GM20431 (cell line): ENCODE measurements at regions not wholly inside any gene's neighbourhood (a gene's known extent, or its start where the extent isn't known, plus 50 kb on each side); places are given as distances from the start of the nearest gene placed in this dataset.

Experiments
- in situ Hi-C: fragments of 300-500 bp; cut with MseI, MboI; formaldehyde crosslinking; loops from one replicate; pipeline ENCODE4 v1.15.0; 2020; ENCODE audit warnings: low sequenced_read_pairs; ENCODE audit not compliant: unreplicated experiment

DNA sequence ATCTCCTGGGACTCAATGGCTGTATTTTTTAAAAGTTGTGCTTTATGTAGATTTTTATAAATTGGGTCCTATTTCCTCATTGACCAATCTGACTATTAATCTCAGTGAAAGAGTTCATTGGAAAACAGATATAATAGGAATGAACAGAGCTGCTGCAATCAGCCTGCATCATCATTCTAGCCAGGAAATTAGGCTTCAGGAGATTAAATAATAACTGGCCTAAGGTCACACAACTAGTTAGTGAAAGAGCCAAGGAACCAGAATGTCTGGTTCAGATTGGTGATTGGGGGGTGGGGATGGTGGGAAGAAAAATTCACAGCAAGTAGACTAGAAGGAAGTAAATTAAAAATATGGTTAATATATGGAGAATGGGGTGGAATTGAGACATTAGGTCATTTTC, 180.9 kb upstream of the ROPN1 start:
- in situ Hi-C loops, result no loop called here

GRCh38 chr3:124174476-124174875, 182.6 kb upstream of the ROPN1 start:
- in situ Hi-C loops, result no loop called here

- in situ Hi-C loops, result no loop called here
These were observed 183.3 kb upstream of the ROPN1 start for GRCh38 chr3:124174910-124175874.

- in situ Hi-C loops, result no loop called here
These were observed 185.1 kb upstream of the ROPN1 start for GRCh38 chr3:124177071-124177470.

GRCh38 chr3:124178531-124178930, 186.6 kb upstream of the ROPN1 start:
- in situ Hi-C loops, result no loop called here

- in situ Hi-C loops, result no loop called here
These were observed 208.5 kb upstream of the ROPN1 start for GRCh38 chr3:124200407-124200806.

GRCh38 chr3:124201226-124201625, 209.3 kb upstream of the ROPN1 start:
- in situ Hi-C loops, result no loop called here

GRCh38 chr3:124201786-124202185, 209.9 kb upstream of the ROPN1 start:
- in situ Hi-C loops, result no loop called here

- in situ Hi-C loops, result no loop called here
These were observed 210.8 kb upstream of the ROPN1 start for GRCh38 chr3:124202754-124203153.

DNA sequence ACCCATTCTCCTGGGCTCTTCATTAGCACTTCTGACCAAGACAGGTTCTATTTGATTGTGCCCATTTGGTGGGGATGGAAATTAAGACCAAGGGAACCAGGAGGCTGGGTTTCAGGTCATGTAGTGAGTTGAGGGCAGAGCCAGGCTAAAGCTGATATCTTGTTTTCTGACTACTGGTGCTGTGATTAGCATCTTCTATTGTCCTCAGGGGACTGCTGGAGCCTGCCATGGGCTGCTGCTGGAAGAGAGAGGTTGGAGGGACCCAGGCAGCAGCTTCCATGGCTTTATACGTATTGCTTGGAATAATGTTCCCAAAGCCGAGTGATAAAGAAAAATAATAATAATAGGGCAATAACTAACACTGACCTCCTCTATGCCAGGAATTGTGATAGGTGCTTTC, 211.4 kb upstream of the ROPN1 start:
- in situ Hi-C loops, result no loop called here

GRCh38 chr3:124206225-124207055, 214.5 kb upstream of the ROPN1 start:
- in situ Hi-C loops, result no loop called here

DNA sequence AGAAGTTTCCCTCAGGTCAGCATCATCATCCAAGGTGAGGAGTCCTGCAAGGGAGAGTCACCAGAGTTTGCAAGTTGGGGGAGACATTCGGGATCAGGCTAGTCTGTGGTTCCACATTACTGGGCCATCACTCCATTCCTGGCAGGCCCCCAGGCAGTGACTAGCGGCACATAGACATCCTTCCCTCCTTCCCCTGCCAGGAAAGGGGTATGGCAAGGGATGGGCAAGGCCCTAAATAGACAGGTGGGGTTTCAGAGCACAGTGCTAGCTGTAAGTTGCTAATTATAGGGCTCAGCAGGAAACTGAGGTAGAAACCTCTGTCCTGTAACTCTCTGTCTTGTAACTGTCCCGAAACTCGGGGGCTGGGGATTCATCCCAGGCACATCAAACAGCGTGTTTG, 215.2 kb upstream of the ROPN1 start:
- in situ Hi-C loops, result no loop called here

GRCh38 chr3:124207873-124208485, 216.1 kb upstream of the ROPN1 start:
- in situ Hi-C loops, result no loop called here

DNA sequence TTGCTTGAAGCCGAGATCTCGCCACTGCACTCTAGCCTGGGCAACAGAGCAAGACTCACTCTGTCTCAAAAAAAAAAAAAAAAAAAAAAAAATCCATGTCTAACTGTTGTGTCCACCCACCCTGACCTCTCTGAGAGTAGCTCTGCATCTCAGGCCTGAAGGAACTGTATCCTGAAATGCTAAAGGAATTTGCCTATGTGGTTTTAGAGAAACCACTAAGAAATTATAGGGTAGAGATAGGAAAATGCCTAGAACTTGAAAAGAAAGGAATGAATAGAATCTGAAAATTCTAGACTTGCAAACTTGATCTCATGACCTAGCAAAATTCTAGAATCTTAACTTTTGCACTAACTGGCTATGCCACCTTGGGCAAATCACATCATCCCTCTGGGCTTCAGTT, 217.5 kb upstream of the ROPN1 start:
- in situ Hi-C loops, result no loop called here

GRCh38 chr3:124210899-124211298, 219.0 kb upstream of the ROPN1 start:
- in situ Hi-C loops, result no loop called here

DNA sequence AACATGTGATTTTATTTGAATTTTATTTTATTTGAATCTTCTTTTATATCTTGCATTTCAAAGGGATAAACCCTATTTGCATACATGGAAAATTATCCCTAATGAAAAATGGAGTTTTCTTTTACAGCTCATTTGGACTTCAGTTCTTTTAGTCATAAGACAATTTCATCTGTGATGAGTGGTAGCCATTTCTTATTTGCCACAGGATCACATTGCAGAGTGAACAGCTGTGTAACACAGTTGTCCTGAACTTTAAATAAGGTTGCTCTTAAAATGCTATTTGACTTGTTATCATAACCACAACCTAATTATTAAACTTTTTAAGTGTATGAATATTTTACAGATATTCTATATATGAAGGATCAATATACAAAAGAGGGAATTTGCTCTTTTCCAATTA, 221.7 kb upstream of the ROPN1 start:
- in situ Hi-C loops, result no loop called here

- in situ Hi-C loops, result no loop called here
These were observed 225.6 kb upstream of the ROPN1 start for GRCh38 chr3:124217542-124217941.

DNA sequence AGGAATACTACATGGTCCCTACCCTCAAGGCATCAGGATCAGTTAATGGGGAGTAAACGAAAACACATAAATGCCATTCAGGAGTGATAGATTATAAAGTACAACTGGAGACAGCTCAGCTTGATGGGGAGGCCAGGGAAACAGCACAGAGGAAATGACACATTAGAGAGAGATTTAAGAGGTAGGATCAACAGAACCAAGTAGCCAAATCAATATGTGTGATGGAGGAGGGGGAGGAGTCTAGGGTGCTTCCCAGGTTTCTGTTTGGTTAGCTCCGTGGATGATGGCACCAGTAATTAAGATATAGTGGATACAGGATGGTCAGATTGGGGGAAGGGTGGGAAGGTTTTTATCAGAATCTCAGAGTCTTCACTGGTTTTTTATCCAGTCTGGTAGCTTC, 229.5 kb upstream of the ROPN1 start:
- in situ Hi-C loops, result no loop called here

- in situ Hi-C loops, result no loop called here
These were observed 231.9 kb upstream of the ROPN1 start for GRCh38 chr3:124223853-124224252.

- in situ Hi-C loops, result no loop called here
These were observed 235.3 kb upstream of the ROPN1 start for GRCh38 chr3:124227150-124227630.

GRCh38 chr3:124229420-124229819, 237.5 kb upstream of the ROPN1 start:
- in situ Hi-C loops, result no loop called here
